VCaP (cell line): ENCODE measurements at regions not wholly inside any gene's neighbourhood (a gene's known extent, or its start where the extent isn't known, plus 50 kb on each side); places are given as distances from the start of the nearest gene placed in this dataset.

Source experiments
- H3K27ac ChIP-seq: fragments of 450-650 bp; 2 replicates; pipeline ENCODE4 v1.5.1; 2017
- CTCF ChIP-seq: fragments of 450-650 bp; conservative IDR thresholded peaks from 2 replicates; pipeline ENCODE4 v1.5.1; 2017; ENCODE audit warnings: mild to moderate bottlenecking, moderate library complexity

- H3K27ac ChIP-seq: no peak overlapping the region
- TF ChIP-seq CTCF: no peak
These were observed 1611.5 kb upstream of the TMEFF2 start for GRCh38 chr2:193806088-193806774.

- TF ChIP-seq CTCF: no peak
- H3K27ac ChIP-seq: no peak overlapping the region
These were observed 1602.1 kb upstream of the TMEFF2 start for GRCh38 chr2:193796847-193797246.

DNA sequence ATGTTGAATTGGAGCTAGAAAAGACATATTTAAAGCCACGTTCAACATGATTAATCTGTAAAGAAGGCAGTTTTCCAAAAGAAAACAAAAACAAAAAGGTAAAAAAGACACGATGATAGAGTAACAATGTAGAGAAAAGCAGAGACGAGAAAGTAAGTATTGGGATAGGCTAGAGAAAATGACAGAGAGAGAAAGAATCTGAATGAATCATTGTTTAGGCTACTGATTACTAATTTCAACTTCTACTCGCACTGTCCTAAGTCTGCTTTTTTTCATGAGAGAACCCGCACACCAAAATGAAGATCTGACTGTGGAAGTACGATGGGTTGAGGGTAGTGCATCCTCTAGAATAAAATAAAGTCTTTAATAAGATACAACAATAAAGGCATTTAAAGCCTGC is 1599.2 kb upstream of the TMEFF2 start:
- no peak for TF ChIP-seq CTCF
- no peak overlapping the region for H3K27ac ChIP-seq

- no peak overlapping the region for H3K27ac ChIP-seq
- no peak for TF ChIP-seq CTCF
These were observed 1588.9 kb upstream of the TMEFF2 start for GRCh38 chr2:193783681-193784080.

DNA sequence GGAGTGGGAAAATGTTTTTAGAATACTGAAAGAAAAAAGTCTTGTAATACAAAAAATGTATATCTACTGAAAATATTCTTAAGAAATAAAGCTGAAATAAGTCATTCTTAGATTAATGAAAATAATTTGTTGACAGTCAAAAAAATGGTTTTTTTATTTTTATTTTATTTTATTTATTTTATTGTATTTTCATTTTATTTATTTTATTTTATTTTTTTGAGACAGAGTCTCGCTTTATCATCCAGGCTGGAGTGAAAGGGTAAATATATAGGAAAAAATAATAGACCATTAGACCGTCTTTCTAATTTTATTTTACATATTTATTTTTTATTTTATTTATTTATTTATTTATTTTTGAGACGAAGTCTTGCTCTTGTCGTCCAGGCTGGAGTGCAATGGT is 1583.6 kb upstream of the TMEFF2 start:
- no peak overlapping the region for H3K27ac ChIP-seq
- no peak for TF ChIP-seq CTCF

- no peak overlapping the region for H3K27ac ChIP-seq
- peak; percentile 64 for TF ChIP-seq CTCF
These were observed 1582.3 kb upstream of the TMEFF2 start for GRCh38 chr2:193776988-193777387.

DNA sequence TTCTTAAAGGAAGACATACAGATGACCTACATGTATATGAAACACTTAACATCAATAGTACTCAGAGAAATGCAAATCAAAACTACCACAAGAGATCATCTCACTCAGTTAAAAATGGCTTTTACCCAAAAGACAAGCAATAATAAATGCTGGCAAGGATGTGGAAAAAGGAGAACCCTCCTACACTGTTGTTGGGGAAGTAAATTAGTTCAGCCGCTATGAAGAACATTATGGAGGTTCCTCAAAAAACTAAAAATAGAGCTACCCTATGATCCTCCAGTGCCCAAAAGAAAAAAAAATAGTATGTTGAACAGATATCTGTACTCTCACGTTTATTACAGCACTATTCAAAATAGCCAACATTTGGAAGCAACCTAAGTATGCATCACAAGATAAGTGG is 1579.4 kb upstream of the TMEFF2 start:
- no peak for TF ChIP-seq CTCF
- H3K27ac ChIP-seq: no peak overlapping the region
